ENCODE measurements at regions not wholly inside any gene's neighbourhood (a gene's known extent, or its start where the extent isn't known, plus 50 kb on each side); places are given as distances from the start of the nearest gene placed in this dataset.

DNA sequence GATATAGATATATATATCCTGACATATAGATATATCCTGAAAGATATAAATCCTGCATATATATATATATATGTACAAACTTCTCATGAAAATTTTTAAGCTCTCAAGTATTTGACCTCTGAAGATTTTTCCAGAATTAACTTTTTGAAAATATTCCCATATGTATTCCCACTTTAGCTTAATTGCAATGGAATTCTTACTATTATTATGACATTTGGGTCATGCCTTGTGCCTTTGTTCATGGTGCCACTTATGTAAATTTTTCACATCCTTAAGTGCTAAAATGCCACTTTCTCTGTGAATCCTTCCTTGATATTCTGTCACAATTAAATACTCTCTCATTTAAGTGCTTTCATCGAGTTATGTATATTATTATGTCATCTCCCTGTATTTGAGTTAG, 398.2 kb upstream of the SEL1L start:
- Mint-ChIP-seq H3K4me3 (ENCODE audit: unreplicated experiment) (no peak overlapping the region), H3K9me3 (ENCODE audit: unreplicated experiment) (peaks cover 37% of the 10 kb centered on the region), H3K36me3 (ENCODE audit: unreplicated experiment) (no peaks in the 10 kb centered on the region)

DNA sequence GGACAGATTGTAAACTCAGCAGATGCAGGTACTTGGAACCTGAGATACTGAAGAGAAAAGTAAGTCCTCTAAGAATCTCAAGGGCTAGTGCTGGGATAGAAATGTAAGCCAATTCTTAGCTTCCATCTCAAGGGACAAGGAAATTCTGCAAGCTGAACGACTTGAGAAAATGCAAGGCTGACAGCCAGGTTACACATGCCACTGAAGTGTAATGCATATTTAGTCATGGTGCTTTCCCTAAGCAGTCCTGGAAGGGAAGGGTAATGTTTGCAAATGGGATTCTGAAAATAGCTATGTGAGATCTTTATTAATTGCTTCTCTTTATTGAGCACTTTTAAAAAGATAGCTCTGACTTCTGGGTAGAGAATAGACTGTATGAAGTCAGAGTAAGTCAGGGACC, 402.7 kb upstream of the SEL1L start:
- H3K9me3 Mint-ChIP-seq (ENCODE audit: unreplicated experiment): peaks cover 35% of the 10 kb centered on the region
- no peaks in the 10 kb centered on the region for H3K36me3 Mint-ChIP-seq (ENCODE audit: unreplicated experiment)
- H3K4me3 Mint-ChIP-seq (ENCODE audit: unreplicated experiment): no peak overlapping the region
- H3K4me1 Mint-ChIP-seq (ENCODE audit: unreplicated experiment): no peaks in the 10 kb centered on the region
- H3K27ac Mint-ChIP-seq (ENCODE audit: unreplicated experiment): no peak overlapping the region
- TF ChIP-seq, protein P1, sequence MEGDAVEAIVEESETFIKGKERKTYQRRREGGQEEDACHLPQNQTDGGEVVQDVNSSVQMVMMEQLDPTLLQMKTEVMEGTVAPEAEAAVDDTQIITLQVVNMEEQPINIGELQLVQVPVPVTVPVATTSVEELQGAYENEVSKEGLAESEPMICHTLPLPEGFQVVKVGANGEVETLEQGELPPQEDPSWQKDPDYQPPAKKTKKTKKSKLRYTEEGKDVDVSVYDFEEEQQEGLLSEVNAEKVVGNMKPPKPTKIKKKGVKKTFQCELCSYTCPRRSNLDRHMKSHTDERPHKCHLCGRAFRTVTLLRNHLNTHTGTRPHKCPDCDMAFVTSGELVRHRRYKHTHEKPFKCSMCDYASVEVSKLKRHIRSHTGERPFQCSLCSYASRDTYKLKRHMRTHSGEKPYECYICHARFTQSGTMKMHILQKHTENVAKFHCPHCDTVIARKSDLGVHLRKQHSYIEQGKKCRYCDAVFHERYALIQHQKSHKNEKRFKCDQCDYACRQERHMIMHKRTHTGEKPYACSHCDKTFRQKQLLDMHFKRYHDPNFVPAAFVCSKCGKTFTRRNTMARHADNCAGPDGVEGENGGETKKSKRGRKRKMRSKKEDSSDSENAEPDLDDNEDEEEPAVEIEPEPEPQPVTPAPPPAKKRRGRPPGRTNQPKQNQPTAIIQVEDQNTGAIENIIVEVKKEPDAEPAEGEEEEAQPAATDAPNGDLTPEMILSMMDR (IDR thresholded peaks at IDR 0.05): no peak
- no peaks in the 10 kb centered on the region for H3K27me3 Mint-ChIP-seq (ENCODE audit: unreplicated experiment)
- DNase-seq (ENCODE audit: extremely low spot score, unreplicated experiment): no peak

More for the DNA sequence above, 398.2 kb upstream of the SEL1L start:
- no peak for DNase-seq (ENCODE audit: extremely low spot score, unreplicated experiment)
- TF ChIP-seq, protein P1 (IDR thresholded peaks at IDR 0.05): no peak
- H3K27ac Mint-ChIP-seq (ENCODE audit: unreplicated experiment): no peak overlapping the region
- H3K4me1 Mint-ChIP-seq (ENCODE audit: unreplicated experiment): no peaks in the 10 kb centered on the region
- no peaks in the 10 kb centered on the region for H3K27me3 Mint-ChIP-seq (ENCODE audit: unreplicated experiment)

DNA sequence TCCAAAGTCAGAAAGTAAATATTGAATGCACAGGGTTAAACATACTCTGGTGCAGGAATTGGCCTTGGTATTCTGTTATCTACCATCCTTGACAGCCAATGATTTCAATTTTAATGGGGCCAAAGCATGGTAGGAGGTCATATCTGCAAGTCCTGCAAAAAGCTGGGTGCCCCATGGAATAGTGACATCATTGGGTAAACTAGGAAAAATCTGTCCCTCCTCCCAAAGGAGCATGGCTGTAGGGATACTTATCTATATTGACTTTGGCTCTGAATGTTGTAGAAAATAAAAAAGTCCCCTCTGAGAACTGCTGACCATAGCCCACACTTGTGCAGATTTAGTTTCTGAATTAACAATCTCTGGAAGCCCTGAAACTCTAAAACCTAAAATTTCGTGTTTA, 403.2 kb upstream of the SEL1L start:
- H3K27ac Mint-ChIP-seq (ENCODE audit: unreplicated experiment): no peak overlapping the region
- H3K4me1 Mint-ChIP-seq (ENCODE audit: unreplicated experiment): no peaks in the 10 kb centered on the region
- H3K36me3 Mint-ChIP-seq (ENCODE audit: unreplicated experiment): no peaks in the 10 kb centered on the region
- H3K4me3 Mint-ChIP-seq (ENCODE audit: unreplicated experiment): no peak overlapping the region
- no peaks in the 10 kb centered on the region for H3K27me3 Mint-ChIP-seq (ENCODE audit: unreplicated experiment)
- TF ChIP-seq, protein P1 (IDR thresholded peaks at IDR 0.05): no peak
- DNase-seq (ENCODE audit: extremely low spot score, unreplicated experiment): no peak
- H3K9me3 Mint-ChIP-seq (ENCODE audit: unreplicated experiment): peaks cover 35% of the 10 kb centered on the region

DNA sequence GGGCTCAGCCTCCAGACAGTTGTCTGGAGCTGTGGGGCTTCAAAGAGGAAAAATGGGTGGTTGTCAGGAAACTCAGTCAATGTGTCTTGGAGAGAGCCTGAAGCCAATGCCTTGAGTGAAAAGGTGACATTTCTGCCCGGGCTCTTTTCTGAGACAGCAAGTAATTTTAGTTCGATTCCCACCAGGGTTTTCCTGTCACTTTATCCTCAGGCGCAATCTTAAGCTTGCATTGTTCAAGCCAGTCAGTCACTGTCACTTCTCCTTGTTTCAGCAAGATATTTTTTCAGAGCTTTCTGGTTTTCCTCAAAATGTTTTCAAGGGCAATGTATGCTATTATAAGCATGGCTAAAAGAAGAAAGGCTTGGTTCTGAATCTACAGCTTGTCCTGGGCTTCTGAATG, 404.7 kb upstream of the SEL1L start:
- H3K4me3 Mint-ChIP-seq (ENCODE audit: unreplicated experiment): no peak overlapping the region
- H3K27ac Mint-ChIP-seq (ENCODE audit: unreplicated experiment): no peak overlapping the region
- TF ChIP-seq, protein P1 (IDR thresholded peaks at IDR 0.05): no peak
- no peaks in the 10 kb centered on the region for H3K27me3 Mint-ChIP-seq (ENCODE audit: unreplicated experiment)
- no peak for DNase-seq (ENCODE audit: extremely low spot score, unreplicated experiment)
- H3K36me3 Mint-ChIP-seq (ENCODE audit: unreplicated experiment): no peaks in the 10 kb centered on the region
- no peaks in the 10 kb centered on the region for H3K4me1 Mint-ChIP-seq (ENCODE audit: unreplicated experiment)
- H3K9me3 Mint-ChIP-seq (ENCODE audit: unreplicated experiment): peaks cover 38% of the 10 kb centered on the region

DNA sequence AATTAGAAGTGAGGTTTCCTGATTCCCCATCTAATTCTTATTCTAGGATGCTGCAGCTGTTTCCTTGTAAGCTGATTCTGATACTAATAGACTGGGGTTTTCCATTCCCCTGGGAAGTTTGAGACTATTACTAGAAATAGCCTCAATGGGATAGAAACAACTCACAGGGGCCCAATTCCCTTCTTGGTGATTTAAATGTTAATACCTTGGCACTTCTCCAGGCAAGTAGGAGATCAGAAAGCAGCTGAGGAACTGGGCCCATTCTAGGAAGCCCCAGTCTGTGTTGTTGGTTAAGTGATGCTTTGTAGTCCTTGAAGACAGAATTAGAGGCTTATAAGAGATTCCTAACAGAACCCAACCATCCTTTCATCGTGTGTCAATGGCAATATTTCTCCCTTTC, 407.0 kb upstream of the SEL1L start:
- Mint-ChIP-seq H3K9me3 (ENCODE audit: unreplicated experiment) (peaks cover 35% of the 10 kb centered on the region), H3K36me3 (ENCODE audit: unreplicated experiment) (no peaks in the 10 kb centered on the region), H3K27ac (ENCODE audit: unreplicated experiment) (no peak overlapping the region), H3K4me3 (ENCODE audit: unreplicated experiment) (no peak overlapping the region), H3K4me1 (ENCODE audit: unreplicated experiment) (no peaks in the 10 kb centered on the region), H3K27me3 (ENCODE audit: unreplicated experiment) (no peaks in the 10 kb centered on the region)
- no peak for DNase-seq (ENCODE audit: extremely low spot score, unreplicated experiment)
- TF ChIP-seq, protein P1 (IDR thresholded peaks at IDR 0.05): no peak

Measured in osteocyte (in vitro differentiated cells).